Activated T-cell treated with anti-CD3 and anti-CD28 coated beads for 1 hour (primary cell): ENCODE measurements at regions not wholly inside any gene's neighbourhood (a gene's known extent, or its start where the extent isn't known, plus 50 kb on each side); places are given as distances from the start of the nearest gene placed in this dataset.

ENCODE experiments used
- DNase-seq: peaks from one replicate; pipeline ENCODE4 v3.0.0-alpha.2; 2020; ENCODE audit warnings: low read depth

DNA sequence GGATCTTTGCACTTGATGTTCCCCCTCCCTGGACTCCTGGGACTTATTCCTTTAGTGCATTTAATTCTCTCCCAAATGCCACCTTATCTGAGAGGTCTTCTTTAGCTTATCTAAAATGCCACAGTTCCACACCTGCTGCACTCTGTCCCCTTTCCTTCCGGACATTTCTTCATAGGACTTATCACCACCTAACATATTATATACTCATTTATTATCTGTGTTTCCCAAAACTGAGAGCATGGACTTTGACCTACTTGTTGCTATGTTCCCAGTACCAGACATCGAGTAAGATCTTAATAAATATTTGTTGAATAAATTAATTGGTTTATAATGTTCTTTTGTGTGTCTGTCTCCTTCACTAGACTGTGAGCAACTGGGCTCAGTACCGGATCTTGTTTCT, 585.3 kb downstream of the INSC start:
- DNase-seq = no peak

- no peak for DNase-seq
Observed at GRCh38 chr11:15700456-15700855, 585.7 kb downstream of the INSC start.

GRCh38 chr11:15704064-15704463, 589.3 kb downstream of the INSC start:
- no peak for DNase-seq

DNA sequence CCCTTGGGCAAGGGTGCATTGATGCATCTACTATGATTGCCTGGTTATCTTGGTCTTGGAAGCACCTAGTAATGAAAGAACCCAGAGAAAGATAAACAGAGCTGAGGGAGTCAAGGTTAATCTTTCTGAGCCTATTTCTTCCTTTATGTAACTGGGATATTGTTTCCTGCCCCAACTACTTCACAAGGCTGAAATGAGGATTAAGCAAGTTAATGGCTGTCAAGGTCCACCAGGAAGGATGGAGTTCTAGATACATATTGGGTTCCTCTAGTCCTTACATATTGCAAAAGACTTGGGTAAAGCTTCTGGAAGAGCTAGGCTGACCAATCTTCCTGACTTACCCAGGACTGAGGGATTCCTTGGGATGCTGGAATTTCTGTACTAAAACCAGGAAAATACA, 589.8 kb downstream of the INSC start:
- DNase-seq = no peak

GRCh38 chr11:15705891-15706290, 591.2 kb downstream of the INSC start:
- no peak for DNase-seq

DNA sequence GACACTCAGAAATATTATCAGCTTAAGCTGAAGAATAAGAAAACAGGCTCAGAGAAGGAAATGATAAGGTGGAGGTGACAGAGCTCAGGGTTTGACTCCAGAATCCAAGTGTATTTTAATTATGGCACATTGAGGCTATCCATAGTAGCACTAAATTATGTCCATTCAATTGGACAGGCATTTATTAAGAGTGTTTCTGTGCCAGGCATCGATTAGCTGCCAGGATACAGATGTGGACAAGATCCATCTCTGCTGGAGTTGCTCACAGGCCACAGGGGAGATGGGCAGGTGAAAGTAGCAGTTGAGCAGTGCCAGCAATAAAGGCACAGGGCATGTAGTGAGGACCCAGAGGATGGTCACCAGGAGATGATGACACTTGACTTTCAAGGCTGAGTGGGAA, 592.5 kb downstream of the INSC start:
- no peak for DNase-seq

GRCh38 chr11:15707971-15708370, 593.2 kb downstream of the INSC start:
- DNase-seq = no peak

DNA sequence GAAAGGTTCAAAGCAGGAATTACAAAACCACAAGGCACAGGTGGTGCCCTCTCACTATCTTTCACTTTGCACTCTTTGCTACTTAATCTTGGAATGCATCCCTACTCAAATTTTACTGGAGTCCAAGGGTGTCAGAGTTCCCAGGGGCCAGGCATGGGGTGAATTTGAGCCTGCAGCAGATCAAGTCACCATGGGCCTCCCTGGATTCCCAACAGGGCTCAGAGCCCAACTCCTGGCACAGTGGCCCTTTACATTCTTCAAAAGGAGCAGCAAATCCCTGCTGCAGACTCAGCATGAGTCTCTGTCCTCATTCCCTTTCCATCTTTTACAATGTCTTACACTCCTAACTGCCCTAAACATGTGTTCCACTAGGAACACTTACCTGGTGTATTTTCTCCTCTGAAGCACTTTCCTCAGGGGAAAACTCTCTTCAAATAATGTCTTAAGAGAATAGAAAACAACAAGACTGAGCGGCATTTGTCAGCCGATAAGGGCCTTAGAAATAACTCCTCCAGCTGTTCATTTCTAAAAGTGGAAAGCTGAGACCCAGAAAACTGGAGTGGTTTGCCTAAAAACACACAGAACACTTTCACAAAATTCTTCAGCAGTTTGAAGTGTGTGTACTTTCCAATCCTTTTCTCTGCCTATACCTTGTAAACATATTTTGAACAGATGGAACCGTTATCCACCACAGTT, 596.0 kb downstream of the INSC start:
- no peak for DNase-seq

DNA sequence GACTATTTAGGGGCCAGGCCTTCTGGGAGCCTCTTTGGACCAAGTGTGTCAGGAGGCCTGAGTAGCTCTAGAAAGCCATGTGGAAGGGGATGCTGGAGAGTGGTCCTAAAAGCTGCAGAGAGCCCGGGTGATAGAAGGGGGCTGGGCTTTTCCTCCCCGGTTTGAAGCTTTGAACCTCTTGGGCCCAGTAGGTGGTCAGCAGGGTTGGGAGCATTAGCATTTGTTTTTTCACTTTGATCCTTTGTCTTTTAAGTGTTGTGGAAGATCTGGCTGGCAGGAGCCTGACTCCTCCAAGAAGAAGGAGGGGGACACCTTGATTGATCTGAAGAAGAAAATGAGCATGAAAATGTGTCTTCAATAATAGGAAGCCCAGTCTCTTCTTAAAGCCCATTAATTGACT, 596.6 kb downstream of the INSC start:
- no peak for DNase-seq

DNA sequence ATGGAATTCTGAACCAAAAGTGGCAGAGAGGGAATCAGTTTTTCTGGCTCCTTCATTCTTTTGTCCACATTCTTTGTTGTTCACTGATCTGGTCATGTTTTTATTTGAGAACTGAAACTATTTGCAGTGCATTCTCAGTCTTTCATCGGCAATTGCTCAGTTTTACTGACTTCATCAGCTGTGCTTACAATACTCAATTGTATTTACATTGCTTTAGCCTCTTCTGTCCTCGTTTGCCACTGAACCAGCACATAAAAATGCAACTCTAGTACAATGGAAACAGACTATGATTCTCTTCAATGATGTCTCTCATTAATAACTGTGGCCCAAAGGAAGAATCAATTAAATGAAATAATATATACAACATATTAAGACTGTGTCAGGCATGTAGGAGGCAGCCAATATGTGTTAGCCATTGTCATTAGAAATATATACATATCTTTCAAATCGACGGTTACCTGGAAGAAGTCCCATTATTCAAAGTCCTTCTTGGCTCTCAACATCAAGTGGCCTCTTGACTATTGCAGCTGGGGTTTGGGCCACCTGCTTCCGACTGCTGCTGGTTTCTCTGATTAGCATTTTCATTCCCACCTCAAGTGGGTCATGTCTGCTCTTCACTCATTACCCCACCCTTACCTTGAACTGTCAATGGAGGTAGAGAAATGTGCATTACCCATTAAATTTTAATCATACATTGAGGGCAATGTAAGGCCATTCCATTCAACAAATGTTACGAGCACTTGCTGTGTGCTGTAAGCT, 600.1 kb downstream of the INSC start:
- no peak for DNase-seq

DNA sequence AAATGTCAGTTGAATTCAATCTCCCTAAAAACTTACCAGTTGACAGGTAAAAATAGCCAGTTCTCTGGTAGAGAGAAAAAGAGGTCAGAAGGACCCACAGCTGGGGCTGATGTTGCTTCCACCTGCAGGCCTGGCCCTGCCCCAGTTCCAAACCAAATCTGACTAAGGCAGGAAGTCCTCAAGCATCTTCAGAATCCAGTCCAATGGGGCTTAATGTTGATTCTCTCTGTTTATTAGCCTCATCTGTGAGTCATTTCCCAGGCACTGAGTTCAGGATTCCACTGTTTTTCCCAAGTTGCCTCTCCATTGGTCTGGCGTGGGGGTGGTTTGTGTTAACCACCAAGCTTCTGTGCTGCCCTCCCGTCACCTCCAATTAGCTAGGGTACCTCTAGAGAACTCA, 601.8 kb downstream of the INSC start:
- DNase-seq = no peak

DNA sequence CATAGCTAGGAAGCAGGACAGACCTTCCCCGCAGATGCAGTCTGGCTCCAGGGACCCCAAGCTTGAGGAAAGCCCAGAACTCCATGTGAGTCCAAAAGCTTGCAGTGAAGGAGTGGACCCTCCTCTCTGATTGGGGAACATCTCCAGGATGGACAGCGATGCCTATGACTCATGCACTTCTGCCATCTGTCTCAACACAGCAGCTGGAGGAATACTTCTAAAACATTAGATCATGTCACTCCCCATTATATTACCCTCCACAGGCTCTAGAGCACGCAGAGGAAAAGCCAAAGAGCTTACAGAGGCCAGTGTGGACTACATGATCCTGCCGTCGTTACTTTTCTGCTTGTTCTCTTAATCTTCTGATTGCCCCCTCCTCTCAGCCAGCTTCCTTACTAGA, 605.7 kb downstream of the INSC start:
- no peak for DNase-seq

DNA sequence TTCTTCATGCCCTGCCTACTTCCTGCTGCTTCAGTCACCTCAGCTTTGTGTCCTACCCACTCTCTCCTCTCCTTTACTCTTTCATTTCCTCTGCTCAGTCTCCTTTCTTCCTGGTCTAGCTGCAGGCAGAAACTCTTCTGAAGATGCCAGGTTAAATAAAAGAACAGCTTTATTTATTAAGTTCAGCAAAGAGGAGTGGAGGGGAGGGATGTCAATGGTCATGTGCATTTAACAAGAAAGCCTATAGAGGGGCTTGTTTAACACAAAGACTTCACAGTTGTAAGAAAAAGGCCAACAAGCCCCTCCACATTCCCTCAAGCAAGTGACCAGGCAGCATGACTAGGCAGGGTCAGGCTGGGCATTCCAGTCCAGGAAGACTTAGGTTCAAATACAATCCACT, 609.2 kb downstream of the INSC start:
- DNase-seq = no peak

DNA sequence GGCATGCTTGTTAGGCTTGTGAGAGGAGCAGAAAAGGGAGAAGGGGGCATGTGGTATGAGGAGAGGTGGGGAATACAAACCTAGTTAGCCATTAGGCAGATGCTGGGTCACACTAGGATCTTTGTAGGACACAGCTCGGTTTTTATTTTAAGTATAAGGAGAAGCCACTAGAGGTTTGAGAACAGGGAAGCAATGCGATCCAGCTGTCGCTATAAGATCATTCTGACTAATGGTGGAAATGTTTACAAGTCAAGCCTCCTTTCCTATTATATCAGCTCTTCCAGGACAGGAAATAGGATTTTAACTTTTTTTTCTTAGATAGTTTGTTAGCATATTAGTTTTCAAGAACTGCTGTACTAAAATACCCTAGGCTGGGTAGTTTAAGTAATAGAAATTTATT, 609.9 kb downstream of the INSC start:
- DNase-seq = no peak

- DNase-seq = no peak
Observed at GRCh38 chr11:15725246-15725645, 610.5 kb downstream of the INSC start.

- DNase-seq = no peak
Observed at GRCh38 chr11:15726221-15726746, 611.6 kb downstream of the INSC start.

DNA sequence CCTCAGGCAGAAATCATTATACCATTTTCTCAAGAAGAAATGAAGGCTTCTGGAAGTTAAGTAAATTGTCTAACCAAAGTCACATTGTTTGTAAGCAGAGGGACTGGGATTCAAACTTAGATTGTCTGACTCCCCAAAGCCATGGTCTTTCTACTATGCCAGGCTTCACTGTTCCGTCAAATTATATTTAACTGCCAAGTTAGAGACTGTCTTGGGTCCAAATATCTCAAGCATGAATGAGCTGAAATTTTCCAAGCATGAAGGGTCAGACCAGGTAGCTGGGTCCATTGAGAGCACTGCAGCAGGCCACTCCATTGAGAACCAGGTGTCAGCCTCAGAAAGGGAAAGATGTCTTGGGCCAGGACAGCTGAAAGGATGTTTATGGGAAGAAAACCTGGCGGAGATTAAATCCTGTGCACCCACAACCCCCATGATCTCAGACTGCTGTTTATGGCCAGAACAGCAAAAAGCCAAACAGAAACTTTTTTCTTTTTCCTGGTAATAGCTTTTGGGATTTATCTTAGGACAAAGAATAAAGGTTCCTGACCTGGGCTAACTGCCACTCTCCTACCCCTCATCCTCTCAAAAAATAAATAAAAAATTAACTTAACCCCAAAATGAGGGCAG, 612.3 kb downstream of the INSC start:
- DNase-seq = no peak

GRCh38 chr11:15727520-15727914, 612.8 kb downstream of the INSC start:
- no peak for DNase-seq

DNA sequence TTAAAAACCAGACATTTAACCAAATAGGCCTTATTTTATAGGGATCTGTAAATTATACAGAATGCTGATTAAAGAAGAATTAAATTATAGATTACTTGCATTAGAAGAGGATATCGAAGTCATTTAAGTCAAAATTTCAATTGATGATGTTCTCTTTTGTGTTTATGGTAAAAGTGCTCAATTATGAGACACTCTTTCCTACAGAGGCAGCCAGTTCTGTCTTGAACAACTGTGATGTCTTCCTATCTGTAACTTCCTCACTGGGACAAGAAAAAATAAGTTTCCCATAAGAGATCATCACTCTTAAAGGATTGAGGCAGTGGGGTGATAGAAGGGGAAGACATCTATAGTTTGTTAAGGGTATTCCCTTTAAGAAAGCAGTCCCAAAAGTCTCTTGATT, 613.5 kb downstream of the INSC start:
- no peak for DNase-seq

GRCh38 chr11:15730263-15730994, 615.7 kb downstream of the INSC start:
- no peak for DNase-seq

- no peak for DNase-seq
Observed at GRCh38 chr11:15730995-15731385, 616.3 kb downstream of the INSC start.

- no peak for DNase-seq
Observed at GRCh38 chr11:15735706-15736105, 620.6 kb downstream of the SOX6 start.

- no peak for DNase-seq
Observed at GRCh38 chr11:15737320-15737719, 619.0 kb downstream of the SOX6 start.
